GM23248 (cell line): ENCODE measurements at regions not wholly inside any gene's neighbourhood (a gene's known extent, or its start where the extent isn't known, plus 50 kb on each side); places are given as distances from the start of the nearest gene placed in this dataset.

Source experiments
- DNase-seq: peaks from one replicate; pipeline ENCODE4 v3.0.0-alpha.2; 2015
- H2AFZ ChIP-seq: fragments of 200-600 bp; sonication (generic); 2 replicates; pipeline ENCODE4 v1.6.1; 2016; ENCODE audit warnings: antibody characterized with exemption
- H3F3A ChIP-seq: fragments of 200-600 bp; sonication (generic); 2 replicates; pipeline ENCODE4 v1.6.1; 2016; ENCODE audit warnings: mild to moderate bottlenecking, antibody characterized with exemption, mixed run types; ENCODE audit not compliant: insufficient read depth
- H3K27ac ChIP-seq: fragments of 200-600 bp; sonication (generic); 2 replicates; pipeline ENCODE4 v1.5.1; 2016; ENCODE audit warnings: mild to moderate bottlenecking
- H3K27me3 ChIP-seq: fragments of 200-600 bp; sonication (generic); replicated peaks from 2 replicates; pipeline ENCODE4 v1.6.1; 2016; ENCODE audit warnings: mild to moderate bottlenecking; ENCODE audit not compliant: insufficient read depth
- H3K36me3 ChIP-seq: fragments of 200-600 bp; sonication (generic); 2 replicates; pipeline ENCODE4 v1.6.1; 2016; ENCODE audit warnings: low read depth, mild to moderate bottlenecking
- H3K4me1 ChIP-seq: fragments of 200-600 bp; sonication (generic); 2 replicates; pipeline ENCODE4 v1.6.1; 2016; ENCODE audit warnings: mild to moderate bottlenecking; ENCODE audit not compliant: insufficient read depth
- H3K4me2 ChIP-seq: fragments of 200-600 bp; sonication (generic); one replicate; pipeline ENCODE4 v1.6.1; 2016; ENCODE audit warnings: mild to moderate bottlenecking; ENCODE audit not compliant: unreplicated experiment
- H3K4me3 ChIP-seq: fragments of 200-600 bp; sonication (generic); 2 replicates; pipeline ENCODE4 v1.5.1; 2016; ENCODE audit warnings: mild to moderate bottlenecking
- H3K79me2 ChIP-seq: fragments of 200-600 bp; sonication (generic); 2 replicates; pipeline ENCODE4 v1.6.1; 2016; ENCODE audit warnings: mild to moderate bottlenecking; ENCODE audit not compliant: insufficient read depth
- H3K9ac ChIP-seq: fragments of 200-600 bp; sonication (generic); 2 replicates; pipeline ENCODE4 v1.6.1; 2016; ENCODE audit warnings: mild to moderate bottlenecking
- H3K9me2 ChIP-seq: fragments of 200-600 bp; sonication (generic); 2 replicates; pipeline ENCODE4 v1.6.1; 2016; ENCODE audit warnings: mixed run types, mild to moderate bottlenecking, moderate library complexity; ENCODE audit not compliant: insufficient read depth
- H3K9me3 ChIP-seq: fragments of 200-600 bp; sonication (generic); one replicate; pipeline ENCODE4 v1.6.1; 2017; ENCODE audit warnings: low read depth
- H4K20me1 ChIP-seq: fragments of 200-600 bp; sonication (generic); 2 replicates; pipeline ENCODE4 v1.6.0; 2016; ENCODE audit not compliant: insufficient read depth
- EZH2 ChIP-seq: fragments of 200-600 bp; sonication (generic); IDR thresholded peaks from 2 replicates; pipeline ENCODE4 v1.6.1; 2018; ENCODE audit warnings: antibody characterized with exemption, mild to moderate bottlenecking; ENCODE audit not compliant: insufficient read depth, poor library complexity, severe bottlenecking
- EZH2phosphoT487 ChIP-seq: fragments of 200-600 bp; sonication (generic); IDR thresholded peaks from 2 replicates; pipeline ENCODE4 v1.6.1; 2018; ENCODE audit warnings: antibody characterized with exemption, moderate library complexity, mild to moderate bottlenecking, low read depth; ENCODE audit not compliant: insufficient read depth
- WGBS, 2 experiments: methylation state at CpG; one replicate each; pipeline ENCODE4 v1.1.6; 2015 to 2017; ENCODE audit warnings: low lambda C conversion rate in 2 of 2, low coverage in 1 of 2; ENCODE audit errors: missing lambda C conversion rate in 2 of 2; 5-methylcytosine and 5-hydroxymethylcytosine counted together
- in situ Hi-C: fragments of 300-500 bp; cut with MboI; formaldehyde crosslinking; loops from 2 replicates; pipeline ENCODE4 v1.15.0; 2020

- no peaks in the 10 kb centered on the region for H3K4me1 ChIP-seq
- H3K79me2 ChIP-seq, result no peaks in the 10 kb centered on the region
- H3K27ac ChIP-seq, result no peak overlapping the region
- H3F3A ChIP-seq, result no peaks in the 10 kb centered on the region
- WGBS, 2 experiments, result 68 to 76% methylated on average over 4 of the region's 4 CpGs
- H2AFZ ChIP-seq, result no peak overlapping the region
- H3K9me2 ChIP-seq, result no peaks in the 10 kb centered on the region
- no peak overlapping the region for H3K4me2 ChIP-seq
- no peaks in the 10 kb centered on the region for H4K20me1 ChIP-seq
- H3K27me3 ChIP-seq, result no peaks in the 10 kb centered on the region; the same call in 1 of the 2 replicates
- no peak for DNase-seq
- H3K4me3 ChIP-seq, result no peak overlapping the region
- in situ Hi-C loops, result no loop called here
- H3K36me3 ChIP-seq, result no peaks in the 10 kb centered on the region
- TF ChIP-seq EZH2, result no peak
- TF ChIP-seq EZH2phosphoT487, result no peak
- H3K9ac ChIP-seq, result no peak overlapping the region
- H3K9me3 ChIP-seq, result no peaks in the 10 kb centered on the region
These were observed 122.9 kb upstream of the COPS8 start for GRCh38 chr2:236962816-236963215.

GRCh38 chr2:236963631-236964182 is 122.0 kb upstream of the COPS8 start:
- Histone ChIP-seq H3K4me3 (no peak overlapping the region), H3K79me2 (no peaks in the 10 kb centered on the region), H3F3A (no peaks in the 10 kb centered on the region), H3K9me2 (no peaks in the 10 kb centered on the region), H3K4me2 (no peak overlapping the region), H4K20me1 (no peaks in the 10 kb centered on the region), H2AFZ (no peak overlapping the region), H3K9me3 (no peaks in the 10 kb centered on the region), H3K9ac (no peak overlapping the region), H3K27me3 (no peaks in the 10 kb centered on the region), H3K27ac (no peak overlapping the region), H3K4me1 (no peaks in the 10 kb centered on the region), H3K36me3 (no peaks in the 10 kb centered on the region)
- TF ChIP-seq EZH2phosphoT487, result no peak
- DNase-seq, result no peak
- in situ Hi-C loops, result no loop called here
- 72 to 73% methylated on average over 7 of the region's 7 CpGs for WGBS, 2 experiments

- no peaks in the 10 kb centered on the region for H3K9me2 ChIP-seq
- no peaks in the 10 kb centered on the region for H3K79me2 ChIP-seq
- no peak for TF ChIP-seq EZH2
- TF ChIP-seq EZH2phosphoT487, result no peak
- no peak overlapping the region for H3K4me3 ChIP-seq
- H3K9ac ChIP-seq, result no peak overlapping the region
- no peaks in the 10 kb centered on the region for H3K36me3 ChIP-seq
- H2AFZ ChIP-seq, result no peak overlapping the region
- DNase-seq, result peak; percentile 15
- no peak overlapping the region for H3K27ac ChIP-seq
- H3K4me1 ChIP-seq, result no peaks in the 10 kb centered on the region
- 22 to 29% methylated on average over 5 of the region's 5 CpGs for WGBS, 2 experiments
- no peaks in the 10 kb centered on the region for H3K27me3 ChIP-seq
- no peak overlapping the region for H3K4me2 ChIP-seq
- H4K20me1 ChIP-seq, result no peaks in the 10 kb centered on the region
- in situ Hi-C loops, result no loop called here
- H3F3A ChIP-seq, result no peaks in the 10 kb centered on the region
- no peaks in the 10 kb centered on the region for H3K9me3 ChIP-seq
These were observed 121.4 kb upstream of the COPS8 start for GRCh38 chr2:236964291-236964690.

GRCh38 chr2:236965021-236965840 is 120.5 kb upstream of the COPS8 start:
- in situ Hi-C loops, result no loop called here
- no peaks in the 10 kb centered on the region for H3K36me3 ChIP-seq

More at GRCh38 chr2:236965021-236965840, 120.5 kb upstream of the COPS8 start:
- Histone ChIP-seq H3K4me1 (no peaks in the 10 kb centered on the region), H3K4me3 (no peak overlapping the region), H3F3A (no peaks in the 10 kb centered on the region), H3K79me2 (no peaks in the 10 kb centered on the region), H3K4me2 (no peak overlapping the region), H3K9me2 (no peaks in the 10 kb centered on the region), H3K27me3 (no peaks in the 10 kb centered on the region), H4K20me1 (no peaks in the 10 kb centered on the region), H3K9me3 (no peaks in the 10 kb centered on the region), H3K27ac (no peak overlapping the region), H2AFZ (no peak overlapping the region), H3K9ac (no peak overlapping the region)
- no peak for DNase-seq
- no peak for TF ChIP-seq EZH2
- no peak for TF ChIP-seq EZH2phosphoT487
- 86 to 88% methylated on average over 13 of the region's 13 CpGs for WGBS, 2 experiments
